ENCODE measurements at regions not wholly inside any gene's neighbourhood (a gene's known extent, or its start where the extent isn't known, plus 50 kb on each side); places are given as distances from the start of the nearest gene placed in this dataset.

DNA sequence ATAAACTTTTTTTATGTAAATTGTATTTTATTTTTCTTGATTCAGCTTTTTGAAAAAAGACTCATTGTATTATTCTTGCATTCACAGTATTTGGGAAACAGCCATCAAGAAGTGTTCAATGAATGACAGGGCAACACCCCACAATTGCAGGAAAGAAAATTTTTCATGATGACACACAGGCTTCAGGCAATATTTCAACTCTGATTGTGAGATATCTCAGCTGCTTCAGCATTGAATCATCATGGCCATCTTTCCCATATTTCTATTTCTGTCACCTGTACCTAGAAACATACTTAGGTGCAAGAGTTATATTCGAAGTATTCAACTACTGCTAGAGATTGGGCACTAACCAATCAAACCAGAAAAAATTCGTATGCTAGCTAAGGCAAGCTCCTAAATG, 446.0 kb downstream of the ISL1 start:
- TF ChIP-seq, protein P1, sequence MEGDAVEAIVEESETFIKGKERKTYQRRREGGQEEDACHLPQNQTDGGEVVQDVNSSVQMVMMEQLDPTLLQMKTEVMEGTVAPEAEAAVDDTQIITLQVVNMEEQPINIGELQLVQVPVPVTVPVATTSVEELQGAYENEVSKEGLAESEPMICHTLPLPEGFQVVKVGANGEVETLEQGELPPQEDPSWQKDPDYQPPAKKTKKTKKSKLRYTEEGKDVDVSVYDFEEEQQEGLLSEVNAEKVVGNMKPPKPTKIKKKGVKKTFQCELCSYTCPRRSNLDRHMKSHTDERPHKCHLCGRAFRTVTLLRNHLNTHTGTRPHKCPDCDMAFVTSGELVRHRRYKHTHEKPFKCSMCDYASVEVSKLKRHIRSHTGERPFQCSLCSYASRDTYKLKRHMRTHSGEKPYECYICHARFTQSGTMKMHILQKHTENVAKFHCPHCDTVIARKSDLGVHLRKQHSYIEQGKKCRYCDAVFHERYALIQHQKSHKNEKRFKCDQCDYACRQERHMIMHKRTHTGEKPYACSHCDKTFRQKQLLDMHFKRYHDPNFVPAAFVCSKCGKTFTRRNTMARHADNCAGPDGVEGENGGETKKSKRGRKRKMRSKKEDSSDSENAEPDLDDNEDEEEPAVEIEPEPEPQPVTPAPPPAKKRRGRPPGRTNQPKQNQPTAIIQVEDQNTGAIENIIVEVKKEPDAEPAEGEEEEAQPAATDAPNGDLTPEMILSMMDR (IDR thresholded peaks at IDR 0.05; ENCODE audit: control insufficient read depth, extremely low read depth, insufficient read depth): no peak
- no peak overlapping the region for H3K4me3 ChIP-seq (ENCODE audit: low read depth, low read length)
- DNase-seq (ENCODE audit: low read depth): no peak

DNA sequence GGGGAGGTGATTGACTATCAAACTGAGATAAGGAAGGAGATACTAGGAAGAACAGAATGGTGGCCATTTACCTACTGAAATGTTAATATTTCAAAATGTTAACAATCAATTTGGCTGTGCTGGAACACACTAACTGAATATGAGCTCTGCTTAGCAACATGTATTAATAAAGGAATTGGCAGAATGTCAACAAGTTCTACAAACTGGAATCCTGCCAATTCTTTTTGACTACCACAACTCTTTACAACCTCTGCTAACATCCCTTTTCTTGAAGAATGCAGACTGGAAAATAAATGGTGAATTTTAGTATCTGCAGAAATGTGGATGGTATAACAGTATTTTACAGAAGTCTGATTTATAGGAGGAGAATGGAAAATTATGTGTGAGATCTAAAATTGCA, 446.4 kb downstream of the ISL1 start:
- H3K4me3 ChIP-seq (ENCODE audit: low read depth, low read length): no peak overlapping the region
- TF ChIP-seq, protein P1 (IDR thresholded peaks at IDR 0.05; ENCODE audit: control insufficient read depth, extremely low read depth, insufficient read depth): no peak
- DNase-seq (ENCODE audit: low read depth): no peak

DNA sequence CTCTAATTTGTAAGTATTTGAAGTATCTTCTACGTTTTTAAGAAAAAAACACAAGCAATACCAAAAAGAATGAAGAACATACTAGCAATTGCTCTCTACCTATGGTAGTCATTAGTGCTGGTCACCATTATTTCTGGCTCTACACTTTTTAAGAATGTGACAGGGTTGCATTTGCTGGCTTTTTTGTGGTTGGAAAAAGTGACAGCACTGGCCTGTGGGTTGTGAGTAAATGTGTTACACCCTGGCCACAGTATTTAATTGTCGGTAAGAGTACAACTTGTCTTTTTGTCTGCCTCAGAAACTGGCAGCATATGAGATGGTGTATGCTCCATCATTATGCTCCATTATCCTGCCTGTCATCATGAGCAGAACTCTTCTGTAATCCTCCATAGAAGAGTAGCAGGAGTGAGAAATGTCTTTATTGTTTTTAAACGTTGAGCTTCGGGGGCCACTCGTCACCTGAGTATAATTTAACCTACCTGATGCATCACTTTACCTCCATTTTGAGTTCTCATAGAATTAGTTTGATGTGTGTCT, 449.8 kb downstream of the ISL1 start:
- DNase-seq (ENCODE audit: low read depth): no peak
- TF ChIP-seq, protein P1 (IDR thresholded peaks at IDR 0.05; ENCODE audit: control insufficient read depth, extremely low read depth, insufficient read depth): no peak
- no peak overlapping the region for H3K4me3 ChIP-seq (ENCODE audit: low read depth, low read length)

DNA sequence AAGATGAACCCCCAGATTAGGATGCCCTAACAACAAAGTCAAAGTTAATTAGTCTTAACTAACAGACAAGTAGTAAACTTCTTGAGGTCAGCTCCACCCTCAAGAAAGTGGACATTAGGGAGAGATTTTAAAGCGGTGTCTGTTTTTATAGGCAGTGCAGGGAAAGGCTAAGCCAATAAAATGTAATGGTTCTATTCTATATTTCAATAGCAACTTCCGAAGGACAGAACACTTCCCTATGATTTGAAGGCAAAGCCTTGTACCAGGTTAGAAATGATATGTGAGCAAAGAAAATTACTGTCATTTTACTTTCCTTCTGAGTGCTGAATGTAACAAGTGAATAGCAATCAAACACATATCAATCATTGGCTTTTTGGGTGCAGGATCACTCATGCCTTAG, 455.2 kb downstream of the ISL1 start:
- no peak for DNase-seq (ENCODE audit: low read depth)
- no peak overlapping the region for H3K4me3 ChIP-seq (ENCODE audit: low read depth, low read length)
- TF ChIP-seq, protein P1 (IDR thresholded peaks at IDR 0.05; ENCODE audit: control insufficient read depth, extremely low read depth, insufficient read depth): no peak

DNA sequence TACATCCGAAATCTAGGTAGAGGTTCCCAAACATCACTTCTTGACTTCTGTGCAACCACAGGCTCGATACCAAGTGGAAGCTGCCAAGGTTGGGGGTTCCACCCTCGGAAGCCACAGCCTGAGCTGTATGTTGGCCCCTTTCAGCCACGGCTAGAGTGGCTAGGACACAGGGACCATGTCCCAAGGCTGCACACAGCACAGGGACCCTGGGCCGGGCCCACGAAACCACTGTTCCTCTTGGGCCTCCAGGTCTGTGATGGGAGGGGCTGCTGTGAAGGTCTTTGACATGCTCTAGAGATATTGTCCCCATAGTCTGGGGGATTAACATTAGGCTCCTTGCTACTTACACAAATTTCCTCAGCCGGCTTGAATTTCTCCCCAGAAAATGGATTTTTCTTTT, 460.6 kb downstream of the ISL1 start:
- DNase-seq (ENCODE audit: low read depth): no peak
- H3K4me3 ChIP-seq (ENCODE audit: low read depth, low read length): no peak overlapping the region
- TF ChIP-seq, protein P1 (IDR thresholded peaks at IDR 0.05; ENCODE audit: control insufficient read depth, extremely low read depth, insufficient read depth): no peak

DNA sequence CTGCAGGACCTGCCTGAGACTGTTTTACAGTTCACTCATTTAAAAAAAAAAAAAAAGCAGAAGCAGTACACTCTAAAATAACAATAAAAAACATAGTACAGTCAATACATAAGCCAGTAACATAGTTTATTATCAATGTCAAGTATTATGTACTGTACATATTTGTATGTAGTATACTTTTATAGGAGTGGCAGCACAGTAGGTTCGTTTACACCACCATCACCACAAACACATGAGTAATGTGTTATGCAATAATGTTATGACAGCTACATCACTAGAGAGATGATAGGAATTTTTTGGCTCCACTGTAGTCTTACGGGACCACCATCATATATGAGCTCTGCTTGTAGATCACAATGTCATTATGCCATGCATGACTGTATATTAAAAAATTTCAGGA, 462.8 kb downstream of the ISL1 start:
- DNase-seq (ENCODE audit: low read depth): no peak
- TF ChIP-seq, protein P1 (IDR thresholded peaks at IDR 0.05; ENCODE audit: control insufficient read depth, extremely low read depth, insufficient read depth): no peak

DNA sequence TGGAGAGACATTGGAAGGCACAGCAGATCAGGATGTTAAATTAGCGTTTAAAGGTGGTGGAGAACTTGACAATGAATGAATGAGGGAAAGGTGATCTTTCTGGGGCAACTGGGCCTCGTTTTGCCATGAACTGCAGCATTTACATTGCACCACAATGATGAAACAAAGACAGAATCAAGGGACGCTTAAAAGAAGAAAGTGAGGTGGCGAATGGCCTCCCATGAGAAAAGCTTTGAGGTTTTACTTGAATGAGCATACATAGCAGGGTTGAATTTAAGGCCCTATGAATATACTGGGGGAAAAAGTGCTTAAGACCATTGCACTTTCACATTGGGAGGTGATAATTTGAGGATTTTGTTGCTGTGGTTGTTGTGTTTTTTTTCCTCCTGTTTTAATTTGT, 476.4 kb downstream of the ISL1 start:
- no peak for DNase-seq (ENCODE audit: low read depth)
- no peak overlapping the region for H3K4me3 ChIP-seq (ENCODE audit: low read depth, low read length)

More for the DNA sequence above, 462.8 kb downstream of the ISL1 start:
- no peak overlapping the region for H3K4me3 ChIP-seq (ENCODE audit: low read depth, low read length)

More for the DNA sequence above, 476.4 kb downstream of the ISL1 start:
- TF ChIP-seq, protein P1 (IDR thresholded peaks at IDR 0.05; ENCODE audit: control insufficient read depth, extremely low read depth, insufficient read depth): no peak

Data from LNCaP clone FGC (cell line).